OCI-LY3 (cell line): ENCODE measurements at regions not wholly inside any gene's neighbourhood (a gene's known extent, or its start where the extent isn't known, plus 50 kb on each side); places are given as distances from the start of the nearest gene placed in this dataset.

Source experiments
- H2AFZ ChIP-seq: fragments of 200-600, 300-600 bp; shearing (Covaris generic); 2 replicates; pipeline ENCODE4 v1.6.0; 2014; ENCODE audit warnings: antibody characterized with exemption, low read depth, low read length
- H3K27ac ChIP-seq: fragments of 200-600, 300-600 bp; sonication (generic); 2 replicates; pipeline ENCODE4 v1.5.1; 2014; ENCODE audit warnings: mild to moderate bottlenecking, low read length, moderate library complexity, mixed read lengths
- H3K27me3 ChIP-seq: fragments of 200-600, 300-600 bp; sonication (generic); 2 replicates; pipeline ENCODE4 v1.6.1; 2014; ENCODE audit warnings: low read depth, low read length, mixed read lengths
- H3K36me3 ChIP-seq: fragments of 200-600, 300-600 bp; sonication (generic); replicated peaks from 2 replicates; pipeline ENCODE3; 2014; ENCODE audit warnings: low read depth, low read length, mixed read lengths
- H3K4me1 ChIP-seq: fragments of 300-600, 200-600 bp; sonication (generic); 2 replicates; pipeline ENCODE4 v1.6.1; 2014; ENCODE audit warnings: low read length, mixed read lengths
- H3K4me2 ChIP-seq: fragments of 200-600, 300-600 bp; sonication (generic); 2 replicates; pipeline ENCODE4 v1.6.1; 2014; ENCODE audit warnings: low read length, mixed read lengths
- H3K4me3 ChIP-seq: fragments of 300-600, 200-600 bp; sonication (generic); 2 replicates; pipeline ENCODE4 v1.5.1; 2014; ENCODE audit warnings: antibody characterized with exemption, mild to moderate bottlenecking, low read length, moderate library complexity
- H3K79me2 ChIP-seq: fragments of 300-600, 200-600 bp; shearing (Covaris generic); 2 replicates; pipeline ENCODE4 v1.6.1; 2014; ENCODE audit warnings: mild to moderate bottlenecking, low read length, mixed read lengths
- H3K9ac ChIP-seq: fragments of 300-600, 200-600 bp; shearing (Covaris generic); 2 replicates; pipeline ENCODE4 v1.6.0; 2014; ENCODE audit warnings: mild to moderate bottlenecking, low read length, moderate library complexity
- H3K9me3 ChIP-seq: fragments of 200-600, 300-600 bp; shearing (Covaris generic); 2 replicates; pipeline ENCODE4 v1.6.1; 2014; ENCODE audit warnings: low read length, mixed read lengths; ENCODE audit not compliant: insufficient read depth
- H4K20me1 ChIP-seq: fragments of 200-600, 300-600 bp; sonication (generic); 2 replicates; pipeline ENCODE4 v1.6.1; 2016; ENCODE audit warnings: low read length, mixed read lengths; ENCODE audit not compliant: insufficient read depth
- EZH2phosphoT487 ChIP-seq: fragments of 200-600 bp; shearing (Covaris generic); IDR thresholded peaks from 2 replicates; pipeline ENCODE4 v1.6.1; 2018; ENCODE audit warnings: antibody characterized with exemption, mixed run types, low read depth
- TF ChIP-seq, protein P1 (sequence below): fragments of 200-600, 300-600 bp; sonication (generic); IDR thresholded peaks from 2 replicates; pipeline ENCODE4 v1.5.1; 2014; ENCODE audit warnings: antibody characterized with exemption, low read length, low read depth

DNA sequence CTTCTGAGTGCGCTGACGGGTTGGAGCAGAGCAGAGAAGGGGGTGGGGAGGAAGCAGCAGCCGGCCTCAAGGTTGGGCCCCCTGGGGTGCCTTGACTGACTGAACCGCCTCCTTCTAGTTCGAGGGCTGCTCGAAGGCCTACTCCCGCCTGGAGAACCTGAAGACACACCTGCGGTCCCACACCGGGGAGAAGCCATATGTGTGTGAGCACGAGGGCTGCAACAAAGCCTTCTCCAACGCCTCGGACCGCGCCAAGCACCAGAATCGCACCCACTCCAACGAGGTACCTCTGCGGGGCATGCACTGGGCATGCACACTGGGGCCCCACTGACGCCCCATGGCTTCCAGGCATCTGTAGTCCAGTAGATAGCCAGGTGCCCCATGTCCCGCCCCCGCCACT lies 246.9 kb downstream of the GLI2 start:
- TF ChIP-seq, protein P1, sequence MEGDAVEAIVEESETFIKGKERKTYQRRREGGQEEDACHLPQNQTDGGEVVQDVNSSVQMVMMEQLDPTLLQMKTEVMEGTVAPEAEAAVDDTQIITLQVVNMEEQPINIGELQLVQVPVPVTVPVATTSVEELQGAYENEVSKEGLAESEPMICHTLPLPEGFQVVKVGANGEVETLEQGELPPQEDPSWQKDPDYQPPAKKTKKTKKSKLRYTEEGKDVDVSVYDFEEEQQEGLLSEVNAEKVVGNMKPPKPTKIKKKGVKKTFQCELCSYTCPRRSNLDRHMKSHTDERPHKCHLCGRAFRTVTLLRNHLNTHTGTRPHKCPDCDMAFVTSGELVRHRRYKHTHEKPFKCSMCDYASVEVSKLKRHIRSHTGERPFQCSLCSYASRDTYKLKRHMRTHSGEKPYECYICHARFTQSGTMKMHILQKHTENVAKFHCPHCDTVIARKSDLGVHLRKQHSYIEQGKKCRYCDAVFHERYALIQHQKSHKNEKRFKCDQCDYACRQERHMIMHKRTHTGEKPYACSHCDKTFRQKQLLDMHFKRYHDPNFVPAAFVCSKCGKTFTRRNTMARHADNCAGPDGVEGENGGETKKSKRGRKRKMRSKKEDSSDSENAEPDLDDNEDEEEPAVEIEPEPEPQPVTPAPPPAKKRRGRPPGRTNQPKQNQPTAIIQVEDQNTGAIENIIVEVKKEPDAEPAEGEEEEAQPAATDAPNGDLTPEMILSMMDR = no peak
- TF ChIP-seq EZH2phosphoT487 = no peak
- no peaks in the 10 kb centered on the region for H3K4me1 ChIP-seq
- no peak overlapping the region for H3K27ac ChIP-seq

DNA sequence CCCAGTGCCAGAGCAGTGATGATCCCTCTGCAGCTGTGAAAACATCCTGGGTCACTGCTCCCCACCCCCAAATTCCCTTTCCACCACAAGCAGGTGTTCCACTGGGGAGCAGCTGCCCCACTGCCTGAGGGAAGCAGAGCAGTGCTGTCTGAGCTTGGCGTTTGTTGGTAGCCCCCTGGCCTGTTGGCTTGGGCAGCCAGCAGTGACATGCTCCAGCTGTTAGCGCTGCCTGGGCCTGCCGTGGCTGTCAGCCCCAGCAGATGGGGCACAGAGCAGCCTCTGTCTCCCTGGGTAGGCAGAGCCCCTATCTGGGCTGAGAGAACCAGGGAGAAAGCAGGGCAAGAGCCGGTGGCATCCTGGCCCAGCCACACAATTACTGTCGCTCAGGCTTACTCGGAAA lies 247.7 kb downstream of the GLI2 start:
- H3K4me1 ChIP-seq = no peaks in the 10 kb centered on the region
- no peak overlapping the region for H3K9ac ChIP-seq
- no peak overlapping the region for H2AFZ ChIP-seq
- H3K36me3 ChIP-seq = no peaks in the 10 kb centered on the region
- H3K4me2 ChIP-seq = no peak overlapping the region
- TF ChIP-seq, protein P1 = no peak
- TF ChIP-seq EZH2phosphoT487 = no peak
- no peaks in the 10 kb centered on the region for H4K20me1 ChIP-seq
- H3K79me2 ChIP-seq = no peaks in the 10 kb centered on the region
- H3K9me3 ChIP-seq = no peaks in the 10 kb centered on the region
- no peak overlapping the region for H3K4me3 ChIP-seq
- no peak overlapping the region for H3K27ac ChIP-seq
- H3K27me3 ChIP-seq = no peaks in the 10 kb centered on the region; the same call in 1 of the 2 replicates

More for the DNA sequence above, 246.9 kb downstream of the GLI2 start:
- Histone ChIP-seq H3K4me3 (no peak overlapping the region), H3K36me3 (no peaks in the 10 kb centered on the region), H3K9ac (no peak overlapping the region), H3K79me2 (no peaks in the 10 kb centered on the region), H3K27me3 (no peaks in the 10 kb centered on the region; the same call in 1 of the 2 replicates), H4K20me1 (no peaks in the 10 kb centered on the region), H3K9me3 (no peaks in the 10 kb centered on the region), H3K4me2 (no peak overlapping the region), H2AFZ (no peak overlapping the region)

DNA sequence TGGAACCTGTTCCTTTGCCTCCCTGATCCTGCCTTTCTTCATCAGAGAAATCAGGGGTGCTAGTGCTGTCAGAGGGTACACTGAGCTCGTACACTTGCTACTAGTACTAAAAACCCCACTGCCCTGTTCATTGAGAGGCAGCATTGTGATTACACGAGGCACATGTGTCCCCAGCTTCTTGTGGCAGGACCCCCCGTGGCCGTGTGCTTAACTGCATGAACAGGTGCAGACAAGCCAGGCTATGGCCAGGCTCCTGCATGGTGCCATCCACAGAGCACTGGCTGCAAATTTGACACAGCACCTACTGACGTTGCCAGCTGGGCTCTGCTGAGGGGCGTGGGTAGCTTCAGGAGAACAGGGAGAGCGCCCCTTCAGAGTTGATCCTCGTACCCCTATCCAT lies 248.4 kb downstream of the GLI2 start:
- Histone ChIP-seq H3K27me3 (no peaks in the 10 kb centered on the region; the same call in 1 of the 2 replicates), H3K9ac (no peak overlapping the region), H3K36me3 (no peaks in the 10 kb centered on the region), H3K79me2 (no peaks in the 10 kb centered on the region), H3K4me2 (no peak overlapping the region), H3K4me3 (no peak overlapping the region), H3K9me3 (no peaks in the 10 kb centered on the region), H3K27ac (no peak overlapping the region), H2AFZ (no peak overlapping the region), H3K4me1 (no peaks in the 10 kb centered on the region), H4K20me1 (no peaks in the 10 kb centered on the region)
- TF ChIP-seq, protein P1 = no peak
- TF ChIP-seq EZH2phosphoT487 = no peak

DNA sequence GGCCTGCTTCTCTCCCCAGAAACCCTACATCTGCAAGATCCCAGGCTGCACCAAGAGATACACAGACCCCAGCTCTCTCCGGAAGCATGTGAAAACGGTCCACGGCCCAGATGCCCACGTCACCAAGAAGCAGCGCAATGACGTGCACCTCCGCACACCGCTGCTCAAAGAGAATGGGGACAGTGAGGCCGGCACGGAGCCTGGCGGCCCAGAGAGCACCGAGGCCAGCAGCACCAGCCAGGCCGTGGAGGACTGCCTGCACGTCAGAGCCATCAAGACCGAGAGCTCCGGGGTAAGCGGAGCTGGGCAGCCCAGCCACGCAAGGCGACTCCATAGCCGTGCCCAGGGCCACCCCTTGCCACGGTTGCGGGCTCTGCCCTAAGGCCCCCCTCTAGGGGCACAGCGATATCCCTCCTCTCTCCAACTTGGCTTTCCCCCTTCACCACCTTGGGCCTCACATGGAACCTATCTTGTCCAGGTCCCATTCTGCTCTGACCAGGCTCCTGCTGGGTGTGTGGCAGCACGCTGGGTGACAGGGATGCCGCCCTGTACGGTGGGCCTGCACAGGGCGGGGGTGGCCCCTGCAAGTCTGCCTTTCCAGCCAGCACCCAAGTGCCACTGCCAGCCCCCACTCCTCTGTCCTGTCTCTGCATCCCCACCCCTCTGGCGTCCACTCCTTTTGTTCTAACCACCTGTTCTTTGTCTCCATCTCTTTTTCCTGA lies 248.9 kb downstream of the GLI2 start:
- H2AFZ ChIP-seq = no peak overlapping the region
- no peak overlapping the region for H3K9ac ChIP-seq
- no peak overlapping the region for H3K27ac ChIP-seq
- H3K36me3 ChIP-seq = no peaks in the 10 kb centered on the region
- no peaks in the 10 kb centered on the region for H3K4me1 ChIP-seq
- no peaks in the 10 kb centered on the region for H3K9me3 ChIP-seq
- H3K79me2 ChIP-seq = no peaks in the 10 kb centered on the region
- H4K20me1 ChIP-seq = no peaks in the 10 kb centered on the region
- H3K4me3 ChIP-seq = no peak overlapping the region
- no peak overlapping the region for H3K4me2 ChIP-seq
- no peaks in the 10 kb centered on the region; the same call in 1 of the 2 replicates for H3K27me3 ChIP-seq
- TF ChIP-seq, protein P1 = no peak
- TF ChIP-seq EZH2phosphoT487 = no peak
